Fibroblast of villous mesenchyme (primary cell): ENCODE measurements at regions not wholly inside any gene's neighbourhood (a gene's known extent, or its start where the extent isn't known, plus 50 kb on each side); places are given as distances from the start of the nearest gene placed in this dataset.

Experiments
- DNase-seq: peaks from one replicate; pipeline ENCODE4 v3.0.0-alpha.2; 2010; ENCODE audit warnings: low read depth
- H3K4me3 ChIP-seq: 2 replicates; pipeline ENCODE4 v1.5.1; 2011; ENCODE audit warnings: low read depth, mild to moderate bottlenecking, low read length
- small RNA-seq: library from RNA; depleted of rRNA; stranded (forward); fragments of <200 nt; gene quantifications from one replicate; pipeline ENCODE3, GENCODE V24; 2012
- TF ChIP-seq, protein P1 (sequence below): IDR thresholded peaks from 2 replicates; pipeline ENCODE4 v1.5.1; 2012; ENCODE audit warnings: low read depth, mild to moderate bottlenecking, low read length; ENCODE audit not compliant: insufficient read depth

- no peak overlapping the region for H3K4me3 ChIP-seq
- TF ChIP-seq, protein P1, sequence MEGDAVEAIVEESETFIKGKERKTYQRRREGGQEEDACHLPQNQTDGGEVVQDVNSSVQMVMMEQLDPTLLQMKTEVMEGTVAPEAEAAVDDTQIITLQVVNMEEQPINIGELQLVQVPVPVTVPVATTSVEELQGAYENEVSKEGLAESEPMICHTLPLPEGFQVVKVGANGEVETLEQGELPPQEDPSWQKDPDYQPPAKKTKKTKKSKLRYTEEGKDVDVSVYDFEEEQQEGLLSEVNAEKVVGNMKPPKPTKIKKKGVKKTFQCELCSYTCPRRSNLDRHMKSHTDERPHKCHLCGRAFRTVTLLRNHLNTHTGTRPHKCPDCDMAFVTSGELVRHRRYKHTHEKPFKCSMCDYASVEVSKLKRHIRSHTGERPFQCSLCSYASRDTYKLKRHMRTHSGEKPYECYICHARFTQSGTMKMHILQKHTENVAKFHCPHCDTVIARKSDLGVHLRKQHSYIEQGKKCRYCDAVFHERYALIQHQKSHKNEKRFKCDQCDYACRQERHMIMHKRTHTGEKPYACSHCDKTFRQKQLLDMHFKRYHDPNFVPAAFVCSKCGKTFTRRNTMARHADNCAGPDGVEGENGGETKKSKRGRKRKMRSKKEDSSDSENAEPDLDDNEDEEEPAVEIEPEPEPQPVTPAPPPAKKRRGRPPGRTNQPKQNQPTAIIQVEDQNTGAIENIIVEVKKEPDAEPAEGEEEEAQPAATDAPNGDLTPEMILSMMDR, result no peak
- DNase-seq, result no peak
Measured at GRCh38 chr22:46100401-46101105, 49.8 kb upstream of the PPARA start.

Small RNA genes lying in the stretch of these regions (small RNA-seq; reads per million reads assigned to genes)
- gene MIR3619, result 8.2 reads per million, percentile 88 among the genes with 10 or more reads in this experiment
